Liver (tissue), 3 donors: ENCODE measurements at regions not wholly inside any gene's neighbourhood (a gene's known extent, or its start where the extent isn't known, plus 50 kb on each side); places are given as distances from the start of the nearest gene placed in this dataset.

Source experiments
- EGR1 ChIP-seq, 2 donors: IDR thresholded peaks; 2 replicates each; pipeline ENCODE4 v1.6.1; 2016 to 2018; ENCODE audit warnings: antibody characterized with exemption in 2 of 2, low read depth in 2 of 2
- FOXA1 ChIP-seq: IDR thresholded peaks from 2 replicates; pipeline ENCODE4 v1.6.1; 2016; ENCODE audit warnings: antibody characterized with exemption
- GABPA ChIP-seq, 2 donors: IDR thresholded peaks in 1 of 2; conservative IDR thresholded peaks in 1 of 2; 2 replicates each; pipeline ENCODE4 v1.6.1; 2016; ENCODE audit warnings: antibody characterized with exemption in 2 of 2, mild to moderate bottlenecking in 1 of 2, moderate library complexity in 1 of 2
- JUND ChIP-seq, 2 donors: IDR thresholded peaks; 2 replicates each; pipeline ENCODE4 v1.6.1; 2016; ENCODE audit warnings: antibody characterized with exemption in 2 of 2
- RAD21 ChIP-seq, 2 donors: IDR thresholded peaks; 2 replicates each; pipeline ENCODE4 v1.6.1; 2016; ENCODE audit warnings: antibody characterized with exemption in 2 of 2, mild to moderate bottlenecking in 2 of 2
- RXRA ChIP-seq, 2 donors: IDR thresholded peaks; 2 replicates each; pipeline ENCODE4 v1.6.1; 2017 to 2018; ENCODE audit warnings: antibody characterized with exemption in 2 of 2, mild to moderate bottlenecking in 1 of 2
- SP1 ChIP-seq: IDR thresholded peaks from 2 replicates; pipeline ENCODE4 v1.6.1; 2018; ENCODE audit warnings: antibody characterized with exemption, mild to moderate bottlenecking
- TAF1 ChIP-seq: conservative IDR thresholded peaks from 2 replicates; pipeline ENCODE4 v1.6.1; 2016; ENCODE audit warnings: antibody characterized with exemption, mild to moderate bottlenecking
- TF ChIP-seq, protein P1 (sequence below): fragments of 150-350 bp; IDR thresholded peaks from 2 replicates; pipeline ENCODE4 v1.5.1; 2017; ENCODE audit warnings: improper control_type of control experiment, low read depth, low read length; ENCODE audit not compliant: missing input control
- TF ChIP-seq, protein P2 (sequence below): IDR thresholded peaks from 2 replicates; pipeline ENCODE4 v1.6.1; 2016; ENCODE audit warnings: antibody characterized with exemption
- TF ChIP-seq, protein P3 (sequence below): IDR thresholded peaks from 2 replicates; pipeline ENCODE4 v1.6.1; 2016; ENCODE audit warnings: antibody characterized with exemption
- TF ChIP-seq, protein P4 (sequence below): IDR thresholded peaks from 2 replicates; pipeline ENCODE4 v1.6.1; 2016; ENCODE audit warnings: antibody characterized with exemption
- TF ChIP-seq, protein P5 (sequence below): IDR thresholded peaks from 2 replicates; pipeline ENCODE4 v1.6.1; 2016; ENCODE audit warnings: antibody characterized with exemption, mild to moderate bottlenecking
- donor health status: healthy.
- donor health status: healthy.

DNA sequence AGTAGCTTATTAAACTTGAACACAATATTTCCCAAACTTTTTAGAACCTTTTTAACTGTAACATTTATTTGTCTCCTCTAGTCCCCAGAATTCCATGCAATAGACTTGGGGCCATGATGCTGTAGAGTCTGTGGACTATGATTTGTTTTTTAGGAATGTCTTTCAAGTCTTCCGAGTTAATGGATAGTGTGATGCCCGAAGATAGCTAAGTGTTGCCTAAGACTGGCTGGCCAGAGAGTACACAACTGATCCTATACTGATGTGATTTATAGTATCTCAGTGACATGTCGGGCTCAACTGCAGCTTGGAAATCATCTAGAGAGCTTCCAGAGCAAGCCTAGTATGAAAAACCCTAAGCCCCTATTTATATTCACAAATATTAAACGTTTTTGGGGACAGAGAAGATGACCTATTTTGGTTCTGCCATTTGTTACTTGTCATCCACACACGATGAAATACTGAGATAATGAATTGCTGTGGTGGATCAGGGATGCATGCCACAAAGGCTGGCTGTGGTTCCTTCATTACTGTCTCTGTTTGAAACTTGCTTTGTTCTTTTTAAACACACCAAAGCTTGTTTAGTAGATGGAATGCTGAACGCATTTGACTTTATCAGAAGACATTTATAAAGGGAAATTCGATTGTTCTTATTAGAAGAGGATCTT lies 507.4 kb downstream of the TAFA4 start:
- TF ChIP-seq, protein P1, sequence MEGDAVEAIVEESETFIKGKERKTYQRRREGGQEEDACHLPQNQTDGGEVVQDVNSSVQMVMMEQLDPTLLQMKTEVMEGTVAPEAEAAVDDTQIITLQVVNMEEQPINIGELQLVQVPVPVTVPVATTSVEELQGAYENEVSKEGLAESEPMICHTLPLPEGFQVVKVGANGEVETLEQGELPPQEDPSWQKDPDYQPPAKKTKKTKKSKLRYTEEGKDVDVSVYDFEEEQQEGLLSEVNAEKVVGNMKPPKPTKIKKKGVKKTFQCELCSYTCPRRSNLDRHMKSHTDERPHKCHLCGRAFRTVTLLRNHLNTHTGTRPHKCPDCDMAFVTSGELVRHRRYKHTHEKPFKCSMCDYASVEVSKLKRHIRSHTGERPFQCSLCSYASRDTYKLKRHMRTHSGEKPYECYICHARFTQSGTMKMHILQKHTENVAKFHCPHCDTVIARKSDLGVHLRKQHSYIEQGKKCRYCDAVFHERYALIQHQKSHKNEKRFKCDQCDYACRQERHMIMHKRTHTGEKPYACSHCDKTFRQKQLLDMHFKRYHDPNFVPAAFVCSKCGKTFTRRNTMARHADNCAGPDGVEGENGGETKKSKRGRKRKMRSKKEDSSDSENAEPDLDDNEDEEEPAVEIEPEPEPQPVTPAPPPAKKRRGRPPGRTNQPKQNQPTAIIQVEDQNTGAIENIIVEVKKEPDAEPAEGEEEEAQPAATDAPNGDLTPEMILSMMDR, result no peak
- TF ChIP-seq FOXA1, result no peak
- TF ChIP-seq, protein P2, sequence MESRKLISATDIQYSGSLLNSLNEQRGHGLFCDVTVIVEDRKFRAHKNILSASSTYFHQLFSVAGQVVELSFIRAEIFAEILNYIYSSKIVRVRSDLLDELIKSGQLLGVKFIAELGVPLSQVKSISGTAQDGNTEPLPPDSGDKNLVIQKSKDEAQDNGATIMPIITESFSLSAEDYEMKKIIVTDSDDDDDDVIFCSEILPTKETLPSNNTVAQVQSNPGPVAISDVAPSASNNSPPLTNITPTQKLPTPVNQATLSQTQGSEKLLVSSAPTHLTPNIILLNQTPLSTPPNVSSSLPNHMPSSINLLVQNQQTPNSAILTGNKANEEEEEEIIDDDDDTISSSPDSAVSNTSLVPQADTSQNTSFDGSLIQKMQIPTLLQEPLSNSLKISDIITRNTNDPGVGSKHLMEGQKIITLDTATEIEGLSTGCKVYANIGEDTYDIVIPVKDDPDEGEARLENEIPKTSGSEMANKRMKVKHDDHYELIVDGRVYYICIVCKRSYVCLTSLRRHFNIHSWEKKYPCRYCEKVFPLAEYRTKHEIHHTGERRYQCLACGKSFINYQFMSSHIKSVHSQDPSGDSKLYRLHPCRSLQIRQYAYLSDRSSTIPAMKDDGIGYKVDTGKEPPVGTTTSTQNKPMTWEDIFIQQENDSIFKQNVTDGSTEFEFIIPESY, result no peak
- TF ChIP-seq JUND (IDR thresholded peaks at IDR 0.05), result no peak
- TF ChIP-seq, protein P3, sequence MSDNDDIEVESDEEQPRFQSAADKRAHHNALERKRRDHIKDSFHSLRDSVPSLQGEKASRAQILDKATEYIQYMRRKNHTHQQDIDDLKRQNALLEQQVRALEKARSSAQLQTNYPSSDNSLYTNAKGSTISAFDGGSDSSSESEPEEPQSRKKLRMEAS, result no peak
- no peak for TF ChIP-seq TAF1
- TF ChIP-seq, protein P4, sequence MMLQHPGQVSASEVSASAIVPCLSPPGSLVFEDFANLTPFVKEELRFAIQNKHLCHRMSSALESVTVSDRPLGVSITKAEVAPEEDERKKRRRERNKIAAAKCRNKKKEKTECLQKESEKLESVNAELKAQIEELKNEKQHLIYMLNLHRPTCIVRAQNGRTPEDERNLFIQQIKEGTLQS, result no peak
- TF ChIP-seq, protein P5, sequence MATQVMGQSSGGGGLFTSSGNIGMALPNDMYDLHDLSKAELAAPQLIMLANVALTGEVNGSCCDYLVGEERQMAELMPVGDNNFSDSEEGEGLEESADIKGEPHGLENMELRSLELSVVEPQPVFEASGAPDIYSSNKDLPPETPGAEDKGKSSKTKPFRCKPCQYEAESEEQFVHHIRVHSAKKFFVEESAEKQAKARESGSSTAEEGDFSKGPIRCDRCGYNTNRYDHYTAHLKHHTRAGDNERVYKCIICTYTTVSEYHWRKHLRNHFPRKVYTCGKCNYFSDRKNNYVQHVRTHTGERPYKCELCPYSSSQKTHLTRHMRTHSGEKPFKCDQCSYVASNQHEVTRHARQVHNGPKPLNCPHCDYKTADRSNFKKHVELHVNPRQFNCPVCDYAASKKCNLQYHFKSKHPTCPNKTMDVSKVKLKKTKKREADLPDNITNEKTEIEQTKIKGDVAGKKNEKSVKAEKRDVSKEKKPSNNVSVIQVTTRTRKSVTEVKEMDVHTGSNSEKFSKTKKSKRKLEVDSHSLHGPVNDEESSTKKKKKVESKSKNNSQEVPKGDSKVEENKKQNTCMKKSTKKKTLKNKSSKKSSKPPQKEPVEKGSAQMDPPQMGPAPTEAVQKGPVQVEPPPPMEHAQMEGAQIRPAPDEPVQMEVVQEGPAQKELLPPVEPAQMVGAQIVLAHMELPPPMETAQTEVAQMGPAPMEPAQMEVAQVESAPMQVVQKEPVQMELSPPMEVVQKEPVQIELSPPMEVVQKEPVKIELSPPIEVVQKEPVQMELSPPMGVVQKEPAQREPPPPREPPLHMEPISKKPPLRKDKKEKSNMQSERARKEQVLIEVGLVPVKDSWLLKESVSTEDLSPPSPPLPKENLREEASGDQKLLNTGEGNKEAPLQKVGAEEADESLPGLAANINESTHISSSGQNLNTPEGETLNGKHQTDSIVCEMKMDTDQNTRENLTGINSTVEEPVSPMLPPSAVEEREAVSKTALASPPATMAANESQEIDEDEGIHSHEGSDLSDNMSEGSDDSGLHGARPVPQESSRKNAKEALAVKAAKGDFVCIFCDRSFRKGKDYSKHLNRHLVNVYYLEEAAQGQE, result no peak
- TF ChIP-seq RAD21 (IDR thresholded peaks at IDR 0.05), result no peak
- no peak for TF ChIP-seq GABPA (IDR thresholded peaks at IDR 0.05 in 1 of 2, conservative IDR thresholded peaks at IDR 0.05 in 1 of 2)
- no peak for TF ChIP-seq SP1
- TF ChIP-seq RXRA (IDR thresholded peaks at IDR 0.05), result no peak
- TF ChIP-seq EGR1 (IDR thresholded peaks at IDR 0.05; ENCODE audit: low read depth in 2 of 2), result no peak
